B cell (primary cell): ENCODE measurements at regions not wholly inside any gene's neighbourhood (a gene's known extent, or its start where the extent isn't known, plus 50 kb on each side); places are given as distances from the start of the nearest gene placed in this dataset.
"Not testable (repeated sequence)": the region's sequence is repeated elsewhere in the genome, so short reads cannot be mapped to it uniquely, and the experiment has no call there.

Experiments used
- ATAC-seq: fragments of 200-7000 bp; cut with Tn5 transposase; one replicate; pipeline ENCODE4 v1.10.0; 2021; ENCODE audit warnings: low read depth, mild to moderate bottlenecking, moderate number of reproducible peaks, moderate library complexity
- CTCF ChIA-PET: fragments of 350-600 bp; sonication (Branson Sonifier 250); formaldehyde crosslinking; loops from one replicate; lab custom pipeline; 2021; ENCODE audit warnings: antibody characterized with exemption, inconsistent platforms; lab: Charles Lee
- POLR2A ChIA-PET: fragments of 350-600 bp; sonication (Branson Sonifier 250); formaldehyde crosslinking; loops from one replicate; lab custom pipeline; 2021; ENCODE audit warnings: antibody characterized with exemption; lab: Charles Lee
- DNase-seq: peaks from one replicate; pipeline ENCODE4 v3.0.0; 2013
- H2AFZ ChIP-seq: 2 replicates; pipeline ENCODE4 v1.6.1; 2012; ENCODE audit warnings: mild to moderate bottlenecking, low read depth, low read length; ENCODE audit not compliant: insufficient read depth, poor library complexity, severe bottlenecking
- H3K27ac ChIP-seq, 2 donors: 1 replicate in 1 of 2; 2 replicates in 1 of 2; pipeline ENCODE4 v1.5.1; 2012 to 2013; ENCODE audit warnings: low read length in 2 of 2, mild to moderate bottlenecking in 2 of 2, moderate library complexity in 1 of 2
- H3K27me3 ChIP-seq, 4 experiments: fragments of 200-600 bp in 1 of 4; sonication (generic) in 1 of 4; replicated peaks in 1 of 4; 1 replicate in 2 of 4; 2 replicates in 2 of 4; pipeline versions ENCODE4 v1.6.1 to v1.7.0; 2013 to 2016; ENCODE audit warnings: low read length in 3 of 4, mild to moderate bottlenecking in 2 of 4, mixed read lengths in 1 of 4, moderate library complexity in 1 of 4; ENCODE audit not compliant: insufficient read depth in 4 of 4, control insufficient read depth in 3 of 4; ENCODE audit errors: control extremely low read depth in 1 of 4
- H3K36me3 ChIP-seq, 2 experiments: replicated peaks in 1 of 2; 1 replicate in 1 of 2; 2 replicates in 1 of 2; pipeline versions ENCODE4 v1.6.1 to v1.7.1; 2013; ENCODE audit warnings: low read length in 1 of 2; ENCODE audit not compliant: insufficient read depth in 2 of 2, control insufficient read depth in 1 of 2; ENCODE audit errors: control extremely low read depth in 1 of 2, extremely low read depth in 1 of 2
- H3K4me1 ChIP-seq, 2 donors: fragments of 200-600 bp in 1 of 2; sonication (generic) in 1 of 2; 1 replicate in 1 of 2; 2 replicates in 1 of 2; pipeline versions ENCODE4 v1.5.1 to v1.6.1; 2013 to 2017; ENCODE audit warnings: low read length in 2 of 2; ENCODE audit not compliant: control insufficient read depth in 2 of 2, insufficient read depth in 2 of 2
- H3K4me2 ChIP-seq: replicated peaks from 2 replicates; pipeline ENCODE3; 2012; ENCODE audit warnings: mild to moderate bottlenecking, low read depth, low read length; ENCODE audit not compliant: poor library complexity, severe bottlenecking
- H3K4me3 ChIP-seq, 5 experiments: fragments of 200-600 bp in 1 of 5; sonication (generic) in 1 of 5; 1 replicate in 3 of 5; 2 replicates in 2 of 5; pipeline versions ENCODE4 v1.5.1 to v1.7.0; 2011 to 2016; ENCODE audit warnings: low read length in 4 of 5, mild to moderate bottlenecking in 4 of 5, low read depth in 2 of 5, control low read depth in 1 of 5, moderate library complexity in 1 of 5; ENCODE audit not compliant: insufficient read depth in 1 of 5; ENCODE audit errors: control extremely low read depth in 1 of 5, extremely low read depth in 1 of 5
- H3K79me2 ChIP-seq: fragments of 200-600 bp; sonication (generic); one replicate; pipeline ENCODE4 v1.6.0; 2016; ENCODE audit warnings: low read length; ENCODE audit not compliant: control insufficient read depth, insufficient read depth
- H3K9ac ChIP-seq: fragments of 200-600 bp; sonication (generic); 2 replicates; pipeline ENCODE4 v1.6.1; 2017; ENCODE audit warnings: mild to moderate bottlenecking, low read length, moderate library complexity
- H3K9me3 ChIP-seq, 3 donors: one replicate each; pipeline versions ENCODE4 v1.6.1 to v1.7.1; 2013; ENCODE audit warnings: low read length in 2 of 3; ENCODE audit not compliant: control insufficient read depth in 2 of 3, insufficient read depth in 1 of 3; ENCODE audit errors: control extremely low read depth in 1 of 3
- H4K20me1 ChIP-seq: 2 replicates; pipeline ENCODE4 v1.6.0; 2012; ENCODE audit warnings: mild to moderate bottlenecking, low read length; ENCODE audit not compliant: insufficient read depth, control insufficient read depth, poor library complexity, severe bottlenecking
- H3K27ac Mint-ChIP-seq: one replicate; pipeline ENCODE4 v1.8.0; 2021; ENCODE audit warnings: mixed read lengths
- H3K27me3 Mint-ChIP-seq: one replicate; pipeline ENCODE4 v1.8.0; 2021; ENCODE audit warnings: mixed read lengths
- H3K4me1 Mint-ChIP-seq: one replicate; pipeline ENCODE4 v1.8.0; 2021; ENCODE audit warnings: mixed read lengths
- H3K4me3 Mint-ChIP-seq: one replicate; pipeline ENCODE4 v1.8.0; 2021; ENCODE audit warnings: mixed read lengths
- H3K9me3 Mint-ChIP-seq: one replicate; pipeline ENCODE4 v1.8.0; 2022; ENCODE audit warnings: mixed read lengths; ENCODE audit not compliant: insufficient read depth
- CTCF ChIP-seq: fragments of 200-600 bp; IDR thresholded peaks from one replicate; pipeline ENCODE4 v1.8.0; 2022; ENCODE audit warnings: antibody characterized with exemption, mild to moderate bottlenecking
- EZH2 ChIP-seq: IDR thresholded peaks from 2 replicates; pipeline ENCODE4 v1.6.1; 2012; ENCODE audit warnings: borderline replicate concordance, low read depth, mild to moderate bottlenecking, moderate library complexity, low read length; ENCODE audit not compliant: insufficient read depth, poor library complexity, severe bottlenecking
- WGBS: methylation state at CpG from one replicate; pipeline ENCODE4 v1.1.5; 2013; ENCODE audit warnings: missing lambda C conversion rate; ENCODE audit not compliant: insufficient coverage; 5-methylcytosine and 5-hydroxymethylcytosine counted together
- intact Hi-C: fragments of 100-400 bp; cut with micrococcal nuclease; formaldehyde crosslinking; loops from one replicate; pipeline ENCODE4 v1.10.0; 2022

DNA sequence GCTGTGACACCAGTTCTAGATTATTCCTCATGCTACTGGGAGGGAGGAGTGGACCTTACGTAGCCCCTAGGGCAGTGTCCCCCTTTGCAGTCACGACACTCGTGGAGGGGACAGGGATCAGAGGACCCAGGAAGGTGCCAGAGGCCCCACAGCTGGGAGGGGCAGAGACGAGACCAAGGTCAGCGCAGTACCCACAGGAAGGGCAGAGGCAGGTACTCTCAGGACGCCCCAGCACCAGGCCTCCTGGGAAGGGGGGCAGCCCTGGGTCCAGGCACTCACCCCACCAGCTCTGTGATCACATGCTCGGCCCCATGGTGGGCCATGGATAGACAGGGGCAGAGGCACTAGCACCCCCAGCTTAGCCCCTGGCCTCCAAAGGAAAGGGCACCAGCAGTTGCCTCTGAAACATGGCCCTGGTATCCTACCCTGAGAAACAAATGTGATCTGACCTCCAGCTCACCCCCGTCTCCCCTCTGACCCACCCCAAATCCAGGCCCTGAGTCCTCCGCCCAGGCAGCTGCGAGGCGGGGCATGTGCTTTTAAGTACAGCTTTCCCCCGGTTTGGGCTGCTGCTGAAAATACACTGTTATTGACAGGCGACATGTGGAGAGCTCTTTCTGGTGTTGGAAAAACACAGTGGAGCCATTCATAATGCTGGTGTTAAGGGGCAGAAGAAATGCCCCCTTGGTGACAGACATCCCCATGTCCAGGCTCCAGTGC lies 361.9 kb downstream of the C16orf95 start:
- Mint-ChIP-seq H3K9me3 (no peaks in the 10 kb centered on the region), H3K27ac (no peak overlapping the region), H3K4me3 (no peak overlapping the region), H3K4me1 (peaks cover 2% of the 10 kb centered on the region), H3K27me3 (peaks cover 25% of the 10 kb centered on the region)
- peaks cover 0 to 11% (median 0%) of the 10 kb centered on the region in 4 experiments for H3K27me3 ChIP-seq
- ChIA-PET CTCF (no interaction called here), POLR2A (no interaction called here)
- DNase-seq = no peak
- H3K4me1 ChIP-seq = no peaks in the 10 kb centered on the region
- H3K4me3 ChIP-seq = no peak overlapping the region
- WGBS = 90% methylated on average over 13 of the region's 13 CpGs
- H3K4me2 ChIP-seq = no peak overlapping the region
- no peak for ATAC-seq
- H3K36me3 ChIP-seq = no peaks in the 10 kb centered on the region
- no peak for TF ChIP-seq CTCF
- no peak for TF ChIP-seq EZH2
- no peak overlapping the region for H2AFZ ChIP-seq
- H3K9ac ChIP-seq = no peak overlapping the region
- H4K20me1 ChIP-seq = no peaks in the 10 kb centered on the region
- intact Hi-C loops = no loop called here
- H3K79me2 ChIP-seq = no peaks in the 10 kb centered on the region
- peaks cover 0 to 6% (median 0%) of the 10 kb centered on the region in 3 donors for H3K9me3 ChIP-seq
- no peak overlapping the region for H3K27ac ChIP-seq

GRCh38 chr16:86956437-86956836 lies 360.8 kb downstream of the C16orf95 start:
- ChIA-PET CTCF (no interaction called here), POLR2A (no interaction called here)
- TF ChIP-seq CTCF (no peak), EZH2 (no peak)
- Mint-ChIP-seq H3K4me1 (peaks cover 2% of the 10 kb centered on the region), H3K27ac (no peak overlapping the region), H3K4me3 (no peak overlapping the region), H3K27me3 (peaks cover 31% of the 10 kb centered on the region), H3K9me3 (no peaks in the 10 kb centered on the region)
- Histone ChIP-seq H3K79me2 (no peaks in the 10 kb centered on the region), H3K4me2 (no peak overlapping the region), H3K27me3 (peaks cover 0 to 11% (median 0%) of the 10 kb centered on the region in 4 experiments), H3K9me3 (peaks cover 0 to 6% (median 0%) of the 10 kb centered on the region in 3 donors), H3K9ac (no peak overlapping the region), H4K20me1 (no peaks in the 10 kb centered on the region), H3K4me1 (no peaks in the 10 kb centered on the region), H3K36me3 (no peaks in the 10 kb centered on the region), H3K4me3 (no peak overlapping the region), H2AFZ (no peak overlapping the region), H3K27ac (no peak overlapping the region)
- intact Hi-C loops = no loop called here
- 16% methylated on average over 15 of the region's 15 CpGs for WGBS
- no peak for ATAC-seq
- DNase-seq = no peak

DNA sequence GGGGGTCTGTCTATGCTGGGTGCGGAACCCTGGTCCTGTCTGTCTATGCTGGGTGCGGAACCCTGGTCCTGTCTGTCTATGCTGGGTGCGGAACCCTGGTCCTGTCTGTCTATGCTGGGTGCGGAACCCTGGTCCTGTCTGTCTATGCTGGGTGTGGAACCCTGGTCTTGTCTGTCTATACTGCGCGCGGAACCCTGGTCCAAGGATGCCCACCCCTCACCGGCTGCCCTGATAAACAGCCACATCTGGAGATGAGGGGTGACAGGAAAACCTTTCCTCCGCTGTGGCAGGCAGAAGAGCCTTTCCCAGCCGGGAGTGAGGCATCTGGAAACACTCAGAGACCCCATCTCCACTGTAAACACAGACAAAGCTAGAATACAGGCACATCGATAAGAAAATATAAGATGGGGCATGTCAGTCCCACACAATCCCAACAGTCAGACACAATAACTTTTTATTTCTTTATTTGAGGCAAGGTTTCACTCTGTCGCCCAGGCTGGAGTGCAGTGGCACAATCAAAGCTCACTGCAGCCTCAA lies 359.5 kb downstream of the C16orf95 start:
- H3K27me3 ChIP-seq = peaks cover 0 to 11% (median 0%) of the 10 kb centered on the region in 4 experiments
- CTCF ChIA-PET, POLR2A ChIA-PET, H3K4me3 Mint-ChIP-seq, H3K79me2 ChIP-seq, H3K4me3 ChIP-seq, H3K4me2 ChIP-seq, H3K9me3 Mint-ChIP-seq, H3K36me3 ChIP-seq, H4K20me1 ChIP-seq, H3K27ac Mint-ChIP-seq, intact Hi-C loops, H3K4me1 Mint-ChIP-seq, DNase-seq, ATAC-seq, H3K9ac ChIP-seq, H3K9me3 ChIP-seq, H3K27ac ChIP-seq, H3K4me1 ChIP-seq, H2AFZ ChIP-seq: not testable (repeated sequence)
- H3K27me3 Mint-ChIP-seq = peaks cover 31% of the 10 kb centered on the region
- 97% methylated on average over 4 of the region's 12 CpGs for WGBS
